NCI-H82 treated with DMSO at 0.1 percent for 48 hours (cell line): ENCODE measurements at regions not wholly inside any gene's neighbourhood (a gene's known extent, or its start where the extent isn't known, plus 50 kb on each side); places are given as distances from the start of the nearest gene placed in this dataset.
A peak's percentile ranks its signal among the peaks of the same experiment; 100 is the strongest.

Source experiments
- DNase-seq: peaks from one replicate; lab custom pipeline; 2025; ENCODE audit not compliant: unreplicated experiment; lab: John Stamatoyannopoulos, UW

DNA sequence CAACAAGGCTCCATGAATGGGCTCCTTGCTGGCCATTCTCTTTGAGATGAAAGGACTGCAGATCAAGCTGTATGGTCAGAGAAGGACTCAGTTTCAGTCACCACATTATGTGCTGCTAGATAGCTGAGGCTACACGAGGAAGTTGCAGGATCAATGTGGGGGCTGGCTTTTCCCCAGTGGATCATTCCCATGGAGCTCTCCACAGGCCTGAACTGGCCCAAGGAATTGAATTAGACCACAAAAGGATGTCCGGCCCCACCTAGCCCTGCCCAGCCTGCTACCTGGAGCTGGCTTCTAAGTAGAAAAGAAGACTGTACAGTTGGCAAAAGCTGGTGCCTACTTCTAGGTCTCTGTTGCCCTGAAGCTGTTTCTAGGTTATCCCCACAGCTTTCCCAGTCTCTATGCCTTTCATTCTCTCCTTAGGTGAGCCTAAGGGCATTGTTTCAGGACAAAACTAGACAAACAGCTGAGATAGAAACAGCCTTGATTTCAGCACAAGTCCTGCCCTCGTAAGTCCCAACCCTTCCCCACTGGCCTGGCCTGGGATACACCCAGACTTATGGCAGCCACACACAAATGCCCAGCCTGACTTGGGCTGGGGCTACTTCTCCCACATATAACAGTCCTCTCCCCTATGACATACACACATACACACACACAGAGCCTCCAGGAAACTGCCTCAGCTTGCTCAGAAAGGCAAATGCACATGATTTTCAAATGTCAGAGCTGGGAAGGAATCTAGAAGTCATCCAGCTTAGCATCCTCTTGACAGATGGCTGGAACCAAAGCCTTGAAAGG is 129.1 kb upstream of the NCAM1 start:
- no peak for DNase-seq

DNA sequence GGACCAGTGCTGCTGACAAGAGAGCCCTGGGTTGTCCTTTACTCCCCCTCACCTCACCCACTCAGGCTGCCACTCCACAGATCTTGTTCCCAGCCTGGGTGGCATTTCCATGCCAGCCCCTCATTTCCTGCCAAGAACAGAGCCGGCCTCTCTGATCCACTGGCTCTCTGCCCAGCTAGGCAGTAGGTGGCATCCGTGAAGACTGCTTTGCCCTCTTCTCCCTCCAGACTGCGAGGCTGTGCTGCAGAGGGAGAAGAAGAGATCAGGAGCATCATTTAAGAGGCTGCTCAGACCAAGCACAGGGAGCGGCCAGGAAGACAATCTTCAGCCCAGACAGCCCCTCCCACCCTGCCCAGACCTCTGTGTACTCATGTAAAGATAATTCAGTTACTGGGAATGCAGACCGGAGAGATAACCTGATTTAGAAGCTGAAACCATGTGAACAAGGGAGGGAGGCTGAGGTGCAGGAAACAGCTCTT is 126.9 kb upstream of the NCAM1 start:
- peak; percentile 85 for DNase-seq

DNA sequence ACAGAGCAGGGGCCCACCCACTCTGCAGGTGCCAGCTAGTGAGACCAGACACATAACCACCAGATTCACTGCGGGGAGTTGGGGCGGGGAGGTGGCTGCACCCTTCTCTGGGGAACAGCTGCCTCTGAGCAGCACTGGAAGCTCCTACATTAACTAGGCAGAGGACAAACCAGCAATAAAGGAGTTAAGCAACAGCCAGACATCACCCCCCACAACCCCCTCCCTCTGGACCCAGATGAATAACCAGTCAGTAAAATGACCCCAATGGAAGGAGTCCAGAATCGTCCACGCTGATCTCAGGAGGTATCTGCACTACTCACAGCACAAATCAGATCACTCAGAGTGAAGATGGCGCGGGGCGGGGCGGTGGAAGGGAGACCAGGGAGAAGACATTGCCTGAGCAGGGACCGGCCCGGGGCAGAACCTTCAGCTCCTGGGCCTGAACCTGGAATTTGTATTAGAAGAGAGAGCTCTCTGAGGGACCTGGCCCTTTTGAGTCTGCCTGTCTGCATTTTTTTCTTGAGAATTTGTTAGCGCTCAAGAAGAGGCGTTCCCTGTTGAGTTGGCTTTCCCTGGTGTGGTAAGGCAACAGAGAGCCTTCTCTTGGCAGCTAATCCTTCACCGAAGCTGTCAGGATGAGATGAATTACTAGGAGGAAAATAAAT is 125.5 kb upstream of the NCAM1 start:
- DNase-seq, result no peak

DNA sequence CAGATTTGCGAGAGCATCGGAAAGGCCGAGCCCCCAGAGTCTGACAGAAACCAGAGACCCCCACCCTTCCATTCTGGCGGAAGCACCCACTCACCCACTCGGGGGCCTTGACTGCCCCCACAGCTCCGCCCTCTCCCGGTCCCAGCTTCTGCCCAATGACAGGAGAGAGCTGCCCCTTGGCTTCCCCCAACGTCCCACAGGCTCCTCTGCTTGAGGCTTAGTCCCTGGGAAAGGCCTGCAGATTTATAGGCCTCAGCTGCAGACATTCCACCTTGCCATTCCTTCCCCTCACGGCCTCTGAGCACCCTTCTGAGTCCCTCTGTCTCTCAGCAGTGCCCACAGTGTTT is 125.0 kb upstream of the NCAM1 start:
- peak; percentile 54 for DNase-seq

DNA sequence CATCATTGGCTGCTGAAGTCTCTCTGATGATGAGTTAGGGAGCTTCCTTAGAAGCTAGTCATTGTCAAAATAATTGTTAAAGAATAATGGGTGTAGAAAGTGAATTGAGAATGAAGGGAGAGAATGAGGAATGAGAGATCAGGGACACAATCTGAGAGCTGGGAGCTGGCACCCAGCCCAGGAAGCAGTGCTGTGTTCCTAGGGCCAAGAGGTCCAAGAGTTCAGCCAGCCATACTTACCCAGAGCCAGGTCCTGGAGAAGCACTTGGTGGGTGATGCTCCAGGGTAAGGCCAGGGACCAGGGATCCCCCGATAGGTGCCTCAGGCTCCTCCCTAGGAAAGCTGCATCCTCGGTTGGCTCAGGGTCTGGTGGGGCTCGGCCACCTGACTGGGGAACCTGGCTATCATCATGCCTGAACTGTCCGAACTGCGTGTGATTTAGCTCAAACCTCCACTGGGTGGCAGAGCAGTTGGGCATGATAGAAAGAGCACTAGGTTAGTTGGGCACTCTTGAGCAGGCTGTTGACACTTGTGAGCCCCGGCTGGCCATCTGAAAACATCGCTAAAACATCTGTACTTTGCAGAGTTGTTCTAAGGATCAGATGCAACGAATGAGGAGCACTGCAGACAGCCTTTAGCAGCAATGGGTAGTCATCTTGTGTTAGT is 123.9 kb upstream of the NCAM1 start:
- no peak for DNase-seq

DNA sequence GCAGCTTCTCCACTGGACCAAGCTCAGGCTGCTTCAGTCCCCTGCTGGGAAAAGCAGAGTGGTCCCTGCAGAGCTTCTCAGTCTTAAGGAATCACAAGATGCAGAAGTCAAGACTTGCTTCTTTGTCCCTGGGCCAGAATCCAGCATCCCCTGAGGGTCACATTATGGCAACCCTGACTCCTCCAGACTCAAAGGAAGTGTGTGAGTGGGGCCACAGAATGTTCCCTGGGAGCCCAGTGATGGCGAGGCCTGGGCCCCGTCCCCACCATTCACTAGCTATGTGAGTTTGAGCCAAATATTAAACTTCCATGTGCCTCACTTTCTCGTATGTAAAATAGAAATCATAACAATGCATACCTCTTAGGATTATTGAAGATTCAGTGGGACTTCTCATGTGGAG is 122.2 kb upstream of the NCAM1 start:
- DNase-seq, result no peak

DNA sequence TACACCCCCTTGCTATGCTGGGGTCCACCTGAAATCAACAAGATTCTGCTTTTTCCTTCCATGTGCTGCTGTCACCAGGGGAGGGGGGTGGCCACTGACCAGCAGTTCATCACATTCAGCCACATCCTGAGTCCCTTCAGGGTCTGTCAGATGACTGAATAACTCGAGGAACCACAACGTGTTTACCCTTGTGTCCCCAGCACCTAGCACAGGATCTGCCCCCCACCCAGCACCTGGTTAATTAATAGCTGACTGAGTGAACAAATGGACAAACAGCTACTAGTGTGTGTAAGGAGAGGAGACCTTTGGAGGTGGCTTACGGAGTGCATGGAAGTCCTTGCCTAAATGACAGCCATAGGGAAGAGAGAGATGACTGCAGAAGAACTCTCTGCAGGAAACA is 119.5 kb upstream of the NCAM1 start:
- DNase-seq, result no peak

DNA sequence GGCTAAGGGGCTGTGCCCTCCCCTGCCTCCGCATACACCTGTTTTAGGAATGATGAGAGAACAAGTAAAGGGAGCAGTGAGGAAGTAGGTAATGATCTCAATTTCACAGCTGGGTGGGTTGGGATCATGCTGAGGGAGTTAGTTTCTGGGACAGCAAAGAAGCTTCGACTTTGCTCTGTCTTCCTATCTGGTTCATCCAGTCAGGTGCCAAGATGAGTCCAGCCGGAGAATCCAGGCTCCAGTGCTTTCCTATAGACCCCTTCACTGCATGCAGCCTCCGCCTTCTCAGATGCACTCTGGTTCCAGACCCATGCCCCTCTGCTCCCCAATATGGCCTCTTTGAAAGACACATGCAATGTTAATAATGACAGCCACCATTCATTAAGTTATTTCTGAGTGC is 119.1 kb upstream of the NCAM1 start:
- DNase-seq, result no peak

DNA sequence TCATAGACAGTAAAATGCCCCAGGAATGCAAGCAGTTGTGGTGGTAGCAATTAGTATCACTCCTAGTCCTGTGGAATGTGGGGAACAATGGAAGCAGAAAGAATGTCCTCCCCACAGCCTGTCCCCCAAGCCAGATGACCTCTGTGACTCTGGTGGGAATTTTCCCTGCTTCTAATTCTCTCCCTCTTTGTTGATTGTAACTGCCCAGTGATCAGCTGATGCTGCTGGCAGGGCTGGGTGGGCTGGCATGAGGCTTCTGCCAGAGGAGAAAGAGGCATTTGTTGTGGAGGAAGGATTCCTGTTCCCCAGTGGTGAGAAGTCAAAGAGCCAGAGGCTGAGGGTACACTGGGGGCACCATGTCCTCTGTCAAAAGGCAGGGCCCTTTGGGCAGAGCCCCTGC is 116.7 kb upstream of the NCAM1 start:
- no peak for DNase-seq

DNA sequence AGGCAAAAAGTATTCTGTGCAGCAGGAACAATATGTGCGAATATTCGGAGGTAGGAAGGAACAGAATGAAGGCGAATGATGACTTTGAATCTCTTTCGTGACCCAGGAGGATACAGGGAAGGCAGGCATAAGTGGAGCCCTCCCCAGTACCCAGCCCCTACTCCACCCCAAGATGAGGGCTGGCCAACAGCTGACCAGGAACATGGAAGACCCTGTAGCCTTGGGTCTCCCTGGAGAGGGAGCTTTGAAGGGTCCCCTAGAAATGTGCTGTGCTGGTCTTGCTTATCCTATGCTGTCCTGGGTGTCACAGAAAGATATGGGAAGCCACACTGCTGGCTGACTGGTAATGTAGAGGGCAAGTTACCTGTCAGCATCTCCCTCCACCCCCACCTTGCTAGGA is 113.7 kb upstream of the NCAM1 start:
- DNase-seq, result no peak

DNA sequence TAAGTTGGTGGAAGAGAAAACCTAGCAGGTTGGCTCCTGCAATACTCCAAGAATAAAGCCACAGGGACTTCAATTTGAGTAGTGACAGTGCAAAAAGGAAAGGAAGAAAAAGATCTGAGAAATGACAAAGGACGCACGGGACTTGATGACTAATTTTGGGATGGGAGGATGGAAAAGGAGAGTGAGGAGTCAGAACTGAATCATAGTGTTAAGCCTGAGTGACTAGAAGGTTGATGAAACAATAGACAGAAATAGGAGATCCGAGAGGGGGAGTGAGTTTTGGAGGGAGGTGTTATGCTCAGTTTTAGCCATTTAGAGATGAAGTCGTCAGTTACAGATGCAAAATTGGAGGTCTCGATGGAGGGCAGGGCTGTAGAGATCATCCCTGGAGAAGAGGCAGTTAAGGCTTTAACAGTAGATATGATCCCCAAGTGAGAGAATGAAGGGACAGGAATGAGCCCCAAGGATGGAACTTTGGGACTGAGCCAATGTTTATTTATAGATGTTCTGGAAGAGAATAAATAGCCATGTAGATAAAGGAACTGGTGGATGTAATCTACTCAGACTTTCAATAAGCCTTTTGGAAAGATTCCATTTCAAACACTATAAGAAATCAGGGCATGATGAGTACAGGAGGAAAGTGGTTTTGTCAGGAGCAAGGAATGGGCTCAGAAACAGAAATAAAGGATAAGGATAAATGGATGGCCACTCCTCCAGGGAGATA is 108.9 kb upstream of the NCAM1 start:
- DNase-seq, result no peak

DNA sequence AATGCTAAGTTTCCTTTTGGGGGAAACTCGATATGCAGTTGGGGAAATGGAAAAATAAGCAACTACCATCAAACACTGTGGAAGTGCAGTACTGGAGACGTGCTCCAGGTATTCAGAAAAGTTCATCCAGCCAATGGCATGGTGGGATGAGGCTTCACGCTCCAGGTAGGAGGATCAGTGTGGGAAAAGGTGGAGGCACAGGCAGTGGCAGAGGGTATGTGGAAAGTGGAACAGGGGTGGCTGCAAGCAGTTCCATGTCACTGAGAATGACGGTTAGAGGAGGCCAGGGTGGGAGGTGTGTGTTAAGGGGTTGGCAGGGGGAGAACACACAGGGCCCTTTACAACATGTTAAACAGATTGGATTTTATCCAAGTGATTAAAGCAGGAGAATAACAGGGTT is 105.1 kb upstream of the NCAM1 start:
- DNase-seq, result no peak

DNA sequence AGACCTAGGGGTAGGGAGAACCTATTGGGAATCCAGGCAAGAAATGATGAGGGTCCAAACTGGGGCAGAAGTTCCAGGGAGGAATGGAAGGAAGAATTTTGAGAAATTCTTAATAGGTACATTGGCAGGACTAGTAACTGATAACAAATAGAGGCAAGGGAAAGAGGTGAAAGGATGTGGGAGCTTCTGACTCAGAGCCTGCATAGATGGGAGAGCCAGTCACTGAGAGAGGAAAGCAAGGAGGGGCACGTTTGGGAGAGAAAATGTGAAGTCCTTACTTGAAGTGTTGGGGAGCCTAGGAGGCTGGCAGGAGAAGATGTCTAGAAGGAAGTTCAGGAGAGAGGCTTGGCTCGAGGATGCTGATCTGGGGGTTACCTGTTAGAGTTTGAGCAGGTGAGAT is 104.6 kb upstream of the NCAM1 start:
- no peak for DNase-seq

DNA sequence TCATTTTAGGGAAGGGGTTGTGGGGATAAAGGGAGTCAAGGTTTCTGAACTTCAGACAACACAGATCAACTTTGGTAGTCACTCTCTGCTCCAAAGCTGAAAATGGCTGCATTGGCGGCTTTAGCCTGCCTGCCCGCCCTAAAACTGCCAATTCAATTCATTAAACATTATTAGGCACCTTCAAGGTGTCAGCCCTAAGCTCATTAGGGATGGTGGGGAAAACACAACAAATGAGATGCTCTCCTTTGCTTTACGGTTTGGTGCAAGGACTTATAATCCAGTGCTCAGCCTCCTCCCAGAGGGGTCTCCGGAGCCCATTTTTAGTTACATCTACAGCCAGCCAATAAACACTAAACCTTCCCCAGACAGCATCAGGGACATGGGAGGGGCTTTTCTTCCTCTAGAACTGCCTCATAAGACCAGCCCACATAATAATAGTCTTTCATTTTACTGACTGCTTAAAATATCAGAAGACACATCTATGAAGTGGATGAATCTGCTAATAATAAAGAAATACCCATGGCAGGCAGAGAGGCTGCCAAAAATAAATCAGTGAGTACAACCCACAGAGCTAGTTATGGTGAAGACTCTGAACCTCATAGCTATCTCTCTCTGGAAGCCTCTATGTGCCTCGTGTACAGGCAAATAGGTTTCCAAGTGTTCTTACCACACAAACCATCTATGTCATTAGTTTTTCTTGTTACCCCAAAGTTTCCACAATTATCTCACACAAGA is 102.8 kb upstream of the NCAM1 start:
- no peak for DNase-seq

DNA sequence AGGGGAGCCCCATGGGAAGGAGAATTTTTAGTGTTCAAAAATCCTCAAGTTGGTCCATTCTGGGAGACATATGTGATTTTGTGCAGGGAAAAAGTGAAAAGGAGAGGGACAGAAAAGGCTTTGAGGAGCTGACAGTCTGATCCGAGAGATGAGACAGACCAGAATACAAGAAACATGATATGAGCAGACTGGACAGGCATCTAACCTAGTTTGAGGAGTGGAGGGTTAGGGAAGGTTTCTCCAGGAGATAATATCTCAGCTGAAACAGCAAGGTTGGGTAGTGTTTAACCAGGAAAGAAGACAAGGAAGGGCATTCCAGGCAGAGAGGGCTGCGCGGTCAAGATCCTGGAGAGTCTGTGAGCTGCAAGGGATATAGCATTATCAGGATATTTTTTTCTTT is 101.4 kb upstream of the NCAM1 start:
- no peak for DNase-seq

DNA sequence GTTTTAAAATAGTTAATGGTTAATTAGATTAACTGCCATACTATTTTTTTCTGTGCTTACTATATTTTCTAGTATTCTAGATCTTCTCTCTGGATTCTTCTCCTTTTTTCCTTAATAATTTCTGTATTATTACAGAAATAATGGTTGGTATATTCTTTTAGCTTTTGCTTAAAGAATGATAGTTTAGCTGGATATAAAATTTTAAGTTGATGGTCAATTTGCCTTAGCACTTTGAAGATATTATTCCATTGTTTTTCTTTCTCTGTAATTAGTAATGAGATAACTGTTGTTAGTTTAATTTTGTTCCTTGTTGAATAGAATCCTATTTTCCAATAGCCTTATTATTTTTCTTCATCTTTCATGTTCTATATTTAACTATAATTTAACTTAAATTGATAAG is 99.9 kb upstream of the NCAM1 start:
- no peak for DNase-seq

DNA sequence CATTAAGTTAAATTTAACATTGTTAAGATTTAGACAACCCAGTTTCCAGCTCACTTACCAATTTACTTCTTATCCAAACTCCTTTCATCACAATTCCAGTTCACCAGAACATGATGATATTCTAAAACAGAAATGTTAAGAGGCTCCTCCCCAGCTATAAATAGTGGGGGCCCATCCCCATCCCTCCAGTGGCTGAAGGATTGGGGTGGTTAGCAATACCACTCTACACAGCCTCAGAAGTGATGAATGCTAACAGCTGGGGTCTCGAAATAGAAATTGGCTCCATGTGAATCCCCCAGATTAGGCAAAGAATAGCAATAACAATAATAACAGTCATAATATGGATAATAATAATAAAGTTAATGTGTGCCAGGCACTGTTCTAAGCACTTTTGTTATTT is 97.9 kb upstream of the NCAM1 start:
- DNase-seq, result no peak

DNA sequence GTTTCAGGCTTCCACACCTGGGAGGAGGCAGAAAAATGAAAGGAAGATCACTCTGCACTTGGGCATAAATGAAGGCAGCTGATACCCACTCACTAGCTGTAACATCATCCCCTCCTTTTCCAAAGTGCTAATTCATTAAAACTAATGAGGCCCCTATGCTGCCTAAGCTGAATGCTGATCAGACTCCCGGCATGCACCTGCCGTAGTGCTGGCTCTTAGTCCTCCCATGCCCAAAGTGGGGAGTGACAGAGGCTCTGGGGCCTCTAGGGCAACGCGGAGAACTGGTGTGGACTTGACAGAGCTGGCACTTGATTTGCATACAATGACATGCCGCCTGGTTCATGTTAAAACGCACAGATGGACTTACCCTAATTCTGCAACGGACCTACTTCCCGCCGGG is 96.5 kb upstream of the NCAM1 start:
- DNase-seq, result no peak

DNA sequence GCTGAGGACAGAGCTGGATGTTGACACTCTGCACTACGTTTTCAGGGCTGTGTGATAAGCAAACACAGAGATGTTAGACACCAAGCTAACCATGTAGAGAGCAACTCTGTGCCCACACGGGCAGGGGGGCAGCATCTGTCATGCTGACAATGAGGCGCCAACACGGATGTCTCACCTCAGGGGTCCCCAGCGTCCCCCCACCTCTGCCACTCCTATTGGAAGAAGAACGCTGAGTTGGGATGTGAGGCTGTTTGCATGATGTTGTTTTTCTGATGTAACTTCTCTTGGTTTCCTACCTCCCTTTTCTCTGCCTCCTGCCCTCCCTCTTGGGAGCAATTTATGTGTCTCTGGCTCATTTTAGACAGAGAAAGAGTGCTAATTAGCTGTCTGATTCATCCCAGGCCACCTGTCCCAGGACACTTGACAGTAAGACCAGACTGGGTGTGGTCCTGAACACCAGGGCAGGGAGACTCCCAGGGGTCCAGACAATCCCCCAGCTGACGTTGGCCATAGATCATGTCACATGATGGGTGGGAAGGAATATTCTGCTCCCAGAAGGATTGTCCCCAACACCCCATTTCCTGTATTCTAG is 89.2 kb upstream of the NCAM1 start:
- DNase-seq, result no peak

DNA sequence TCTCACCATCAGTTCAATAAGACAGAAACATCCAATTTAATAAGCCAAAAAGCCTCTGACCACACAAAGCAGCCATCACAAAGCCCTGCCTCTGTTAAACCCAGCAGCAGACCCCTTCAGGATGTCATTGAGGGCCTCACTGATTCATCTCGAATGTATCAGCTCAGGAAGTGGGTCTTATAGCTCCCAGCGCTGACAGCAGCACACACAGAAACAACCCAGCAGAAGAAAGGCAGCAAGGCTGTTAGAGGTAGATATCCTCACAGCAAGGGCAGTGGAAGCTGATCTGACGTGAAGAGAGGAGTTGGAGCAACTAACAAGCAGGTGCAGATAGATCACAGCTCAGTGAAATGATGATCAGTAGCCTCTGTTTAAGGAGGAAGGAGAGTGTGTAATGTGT is 86.2 kb upstream of the NCAM1 start:
- DNase-seq, result no peak

DNA sequence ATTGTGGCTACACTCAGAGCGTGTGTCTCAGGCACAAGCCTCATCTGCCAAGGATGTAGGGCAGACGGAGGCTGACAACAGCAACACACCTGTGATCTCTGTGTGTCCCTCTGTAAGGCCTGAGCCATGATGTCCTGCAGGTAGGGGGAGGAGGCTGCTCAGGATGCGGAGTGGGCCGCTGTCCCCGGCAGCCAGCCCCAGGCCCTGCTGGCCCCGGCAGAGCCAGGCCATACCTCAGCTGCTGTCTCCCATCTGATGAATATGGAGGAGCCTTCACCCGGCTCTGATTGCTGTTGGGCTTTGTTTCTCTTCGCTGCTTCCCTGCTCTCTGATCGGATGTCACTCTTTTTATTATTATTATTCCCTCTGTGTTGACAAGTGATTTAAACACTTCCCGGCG is 83.6 kb upstream of the NCAM1 start:
- no peak for DNase-seq
